ENCODE measurements at regions not wholly inside any gene's neighbourhood (a gene's known extent, or its start where the extent isn't known, plus 50 kb on each side); places are given as distances from the start of the nearest gene placed in this dataset.

GRCh38 chr10:62453274-62453673, 79.1 kb downstream of the ZNF365 start:
- H3K27ac ChIP-seq (ENCODE audit: low read depth, low read length) = no peak overlapping the region
- H2AFZ ChIP-seq (ENCODE audit: low read length, unreplicated experiment) = no peak overlapping the region
- H3K4me3 ChIP-seq (ENCODE audit: low read depth, low read length) = no peak overlapping the region
- no peaks in the 10 kb centered on the region for H3K79me2 ChIP-seq (ENCODE audit: control insufficient read depth, insufficient read depth, low read length, unreplicated experiment)
- H3K27me3 ChIP-seq (ENCODE audit: insufficient read depth, low read length) = no peaks in the 10 kb centered on the region
- no peaks in the 10 kb centered on the region for H3K36me3 ChIP-seq (ENCODE audit: insufficient read depth, low read length)
- peaks cover 10% of the 10 kb centered on the region for H3K4me1 ChIP-seq (ENCODE audit: control insufficient read depth, insufficient read depth, low read length, unreplicated experiment)

GRCh38 chr10:62454687-62455397, 80.7 kb downstream of the ZNF365 start:
- no peak overlapping the region for H3K4me3 ChIP-seq (ENCODE audit: low read depth, low read length)
- no peaks in the 10 kb centered on the region for H3K79me2 ChIP-seq (ENCODE audit: control insufficient read depth, insufficient read depth, low read length, unreplicated experiment)
- no peak overlapping the region for H3K27ac ChIP-seq (ENCODE audit: low read depth, low read length)
- no peak overlapping the region for H2AFZ ChIP-seq (ENCODE audit: low read length, unreplicated experiment)
- H3K4me1 ChIP-seq (ENCODE audit: control insufficient read depth, insufficient read depth, low read length, unreplicated experiment) = peaks cover 15% of the 10 kb centered on the region
- no peaks in the 10 kb centered on the region for H3K36me3 ChIP-seq (ENCODE audit: insufficient read depth, low read length)
- H3K27me3 ChIP-seq (ENCODE audit: insufficient read depth, low read length) = no peaks in the 10 kb centered on the region

DNA sequence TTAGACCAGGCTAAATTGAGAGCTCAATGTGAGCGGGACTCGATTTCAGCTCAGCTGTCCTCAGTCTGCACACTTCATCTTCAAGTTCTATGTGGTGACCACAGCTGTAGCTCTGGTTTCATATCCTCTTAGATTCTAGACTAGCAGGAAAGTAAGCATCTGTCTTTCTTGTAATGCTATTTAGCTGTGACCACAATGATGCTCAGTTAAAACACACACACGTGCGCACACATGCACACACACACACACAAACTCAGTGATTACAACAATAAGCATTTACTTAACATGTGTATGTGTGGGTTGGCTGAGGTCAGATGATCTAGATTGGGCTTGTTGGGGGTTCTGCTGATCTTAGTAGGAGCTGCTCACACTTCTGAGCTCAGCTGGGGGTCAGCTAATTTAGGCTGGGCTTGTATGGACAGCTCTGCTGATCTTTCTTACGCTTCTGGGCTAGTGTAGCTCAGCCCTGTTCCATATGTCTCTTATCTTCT, 82.5 kb downstream of the ZNF365 start:
- H3K27ac ChIP-seq (ENCODE audit: low read depth, low read length) = no peak overlapping the region
- no peaks in the 10 kb centered on the region for H3K36me3 ChIP-seq (ENCODE audit: insufficient read depth, low read length)
- peaks cover 15% of the 10 kb centered on the region for H3K4me1 ChIP-seq (ENCODE audit: control insufficient read depth, insufficient read depth, low read length, unreplicated experiment)
- H3K27me3 ChIP-seq (ENCODE audit: insufficient read depth, low read length) = no peaks in the 10 kb centered on the region
- no peak overlapping the region for H2AFZ ChIP-seq (ENCODE audit: low read length, unreplicated experiment)
- H3K4me3 ChIP-seq (ENCODE audit: low read depth, low read length) = no peak overlapping the region
- no peaks in the 10 kb centered on the region for H3K79me2 ChIP-seq (ENCODE audit: control insufficient read depth, insufficient read depth, low read length, unreplicated experiment)

DNA sequence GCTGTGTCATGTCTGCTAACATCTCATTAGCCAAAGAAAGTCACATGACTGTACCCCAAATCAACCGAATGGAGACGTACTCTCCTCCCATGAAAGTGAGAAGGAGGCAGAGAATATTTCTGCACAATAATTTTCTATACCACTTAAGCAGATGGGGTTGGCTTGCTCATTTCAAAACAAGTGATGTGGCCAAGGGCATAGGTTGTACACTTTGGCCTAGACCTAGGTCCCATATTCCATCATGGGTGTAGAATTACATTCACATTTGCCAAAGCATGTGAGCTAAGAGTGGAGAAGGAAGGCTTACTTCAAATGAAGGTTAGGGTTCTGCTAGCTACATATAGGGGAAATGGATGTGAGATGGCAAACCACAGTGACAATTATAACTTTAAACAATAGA, 83.0 kb downstream of the ZNF365 start:
- no peak overlapping the region for H3K4me3 ChIP-seq (ENCODE audit: low read depth, low read length)
- H3K36me3 ChIP-seq (ENCODE audit: insufficient read depth, low read length) = no peaks in the 10 kb centered on the region
- no peaks in the 10 kb centered on the region for H3K79me2 ChIP-seq (ENCODE audit: control insufficient read depth, insufficient read depth, low read length, unreplicated experiment)
- no peaks in the 10 kb centered on the region for H3K27me3 ChIP-seq (ENCODE audit: insufficient read depth, low read length)
- no peak overlapping the region for H3K27ac ChIP-seq (ENCODE audit: low read depth, low read length)
- H2AFZ ChIP-seq (ENCODE audit: low read length, unreplicated experiment) = no peak overlapping the region
- peaks cover 15% of the 10 kb centered on the region for H3K4me1 ChIP-seq (ENCODE audit: control insufficient read depth, insufficient read depth, low read length, unreplicated experiment)

DNA sequence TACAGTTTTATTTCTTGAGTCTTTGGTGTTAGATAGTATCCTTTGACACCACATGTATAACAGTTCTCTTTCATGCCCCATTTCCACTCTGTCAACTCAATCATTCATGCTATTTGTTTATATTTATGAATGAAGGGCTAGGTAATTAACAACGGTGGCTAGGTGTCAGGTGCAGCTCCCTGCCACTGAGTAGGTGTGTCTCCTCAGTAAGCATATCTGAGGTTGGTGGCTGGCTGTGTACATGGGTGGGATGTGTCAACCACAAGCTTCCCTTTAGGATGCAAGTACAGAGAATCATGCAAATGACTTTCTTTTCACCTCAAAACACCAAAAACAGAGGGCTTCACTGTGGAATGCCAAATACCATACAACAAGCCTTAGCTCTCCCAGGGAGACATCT, 83.4 kb downstream of the ZNF365 start:
- Histone ChIP-seq H2AFZ (ENCODE audit: low read length, unreplicated experiment) (no peak overlapping the region), H3K4me1 (ENCODE audit: control insufficient read depth, insufficient read depth, low read length, unreplicated experiment) (peaks cover 15% of the 10 kb centered on the region), H3K27me3 (ENCODE audit: insufficient read depth, low read length) (no peaks in the 10 kb centered on the region), H3K36me3 (ENCODE audit: insufficient read depth, low read length) (no peaks in the 10 kb centered on the region), H3K4me3 (ENCODE audit: low read depth, low read length) (no peak overlapping the region), H3K79me2 (ENCODE audit: control insufficient read depth, insufficient read depth, low read length, unreplicated experiment) (no peaks in the 10 kb centered on the region), H3K27ac (ENCODE audit: low read depth, low read length) (no peak overlapping the region)

GRCh38 chr10:62459072-62459471, 84.9 kb downstream of the ZNF365 start:
- Histone ChIP-seq H3K4me3 (ENCODE audit: low read depth, low read length) (no peak overlapping the region), H2AFZ (ENCODE audit: low read length, unreplicated experiment) (no peak overlapping the region), H3K4me1 (ENCODE audit: control insufficient read depth, insufficient read depth, low read length, unreplicated experiment) (peaks cover 15% of the 10 kb centered on the region), H3K79me2 (ENCODE audit: control insufficient read depth, insufficient read depth, low read length, unreplicated experiment) (no peaks in the 10 kb centered on the region), H3K36me3 (ENCODE audit: insufficient read depth, low read length) (no peaks in the 10 kb centered on the region), H3K27me3 (ENCODE audit: insufficient read depth, low read length) (no peaks in the 10 kb centered on the region), H3K27ac (ENCODE audit: low read depth, low read length) (no peak overlapping the region)

- no peak overlapping the region for H3K4me3 ChIP-seq (ENCODE audit: low read depth, low read length)
- no peak overlapping the region for H3K27ac ChIP-seq (ENCODE audit: low read depth, low read length)
- H3K79me2 ChIP-seq (ENCODE audit: control insufficient read depth, insufficient read depth, low read length, unreplicated experiment) = no peaks in the 10 kb centered on the region
- H3K27me3 ChIP-seq (ENCODE audit: insufficient read depth, low read length) = no peaks in the 10 kb centered on the region
- H3K4me1 ChIP-seq (ENCODE audit: control insufficient read depth, insufficient read depth, low read length, unreplicated experiment) = peaks cover 13% of the 10 kb centered on the region
- H2AFZ ChIP-seq (ENCODE audit: low read length, unreplicated experiment) = no peak overlapping the region
- H3K36me3 ChIP-seq (ENCODE audit: insufficient read depth, low read length) = no peaks in the 10 kb centered on the region
Measured at GRCh38 chr10:62459500-62459899, 85.3 kb downstream of the ZNF365 start.

GRCh38 chr10:62460393-62460792, 86.2 kb downstream of the ZNF365 start:
- Histone ChIP-seq H2AFZ (ENCODE audit: low read length, unreplicated experiment) (no peak overlapping the region), H3K4me3 (ENCODE audit: low read depth, low read length) (no peak overlapping the region), H3K27me3 (ENCODE audit: insufficient read depth, low read length) (no peaks in the 10 kb centered on the region), H3K4me1 (ENCODE audit: control insufficient read depth, insufficient read depth, low read length, unreplicated experiment) (peaks cover 5% of the 10 kb centered on the region), H3K27ac (ENCODE audit: low read depth, low read length) (no peak overlapping the region), H3K79me2 (ENCODE audit: control insufficient read depth, insufficient read depth, low read length, unreplicated experiment) (no peaks in the 10 kb centered on the region), H3K36me3 (ENCODE audit: insufficient read depth, low read length) (no peaks in the 10 kb centered on the region)

DNA sequence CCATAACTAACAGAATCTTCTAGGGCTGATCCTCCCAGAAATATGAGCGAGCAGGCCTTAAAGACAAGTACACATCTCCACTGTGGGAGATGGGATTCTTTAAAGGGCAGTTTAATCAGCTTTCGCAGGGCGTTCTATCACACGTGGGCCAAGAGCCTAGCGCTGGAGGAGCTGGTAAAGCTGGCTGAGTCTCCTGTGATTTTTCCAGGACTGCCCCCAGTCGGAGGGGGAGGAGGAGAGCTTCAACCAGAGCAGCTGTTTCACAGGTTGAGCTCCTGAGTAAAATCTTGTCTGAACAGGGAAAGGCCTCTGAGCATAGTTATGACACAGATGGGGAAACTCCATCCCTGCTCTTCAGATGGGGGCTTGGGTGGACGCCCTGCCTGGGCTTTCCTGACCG, 87.0 kb downstream of the ZNF365 start:
- Histone ChIP-seq H3K79me2 (ENCODE audit: control insufficient read depth, insufficient read depth, low read length, unreplicated experiment) (no peaks in the 10 kb centered on the region), H3K27ac (ENCODE audit: low read depth, low read length) (no peak overlapping the region), H3K4me3 (ENCODE audit: low read depth, low read length) (no peak overlapping the region), H2AFZ (ENCODE audit: low read length, unreplicated experiment) (no peak overlapping the region), H3K36me3 (ENCODE audit: insufficient read depth, low read length) (no peaks in the 10 kb centered on the region), H3K27me3 (ENCODE audit: insufficient read depth, low read length) (no peaks in the 10 kb centered on the region), H3K4me1 (ENCODE audit: control insufficient read depth, insufficient read depth, low read length, unreplicated experiment) (peaks cover 5% of the 10 kb centered on the region)

GRCh38 chr10:62462461-62462860, 88.3 kb downstream of the ZNF365 start:
- no peak overlapping the region for H3K4me3 ChIP-seq (ENCODE audit: low read depth, low read length)
- no peak overlapping the region for H2AFZ ChIP-seq (ENCODE audit: low read length, unreplicated experiment)
- no peak overlapping the region for H3K27ac ChIP-seq (ENCODE audit: low read depth, low read length)
- no peaks in the 10 kb centered on the region for H3K79me2 ChIP-seq (ENCODE audit: control insufficient read depth, insufficient read depth, low read length, unreplicated experiment)
- H3K36me3 ChIP-seq (ENCODE audit: insufficient read depth, low read length) = no peaks in the 10 kb centered on the region
- no peaks in the 10 kb centered on the region for H3K27me3 ChIP-seq (ENCODE audit: insufficient read depth, low read length)
- H3K4me1 ChIP-seq (ENCODE audit: control insufficient read depth, insufficient read depth, low read length, unreplicated experiment) = peaks cover 5% of the 10 kb centered on the region

- H3K4me1 ChIP-seq (ENCODE audit: control insufficient read depth, insufficient read depth, low read length, unreplicated experiment) = peaks cover 5% of the 10 kb centered on the region
- no peak overlapping the region for H2AFZ ChIP-seq (ENCODE audit: low read length, unreplicated experiment)
- H3K27ac ChIP-seq (ENCODE audit: low read depth, low read length) = no peak overlapping the region
- H3K36me3 ChIP-seq (ENCODE audit: insufficient read depth, low read length) = no peaks in the 10 kb centered on the region
- no peaks in the 10 kb centered on the region for H3K27me3 ChIP-seq (ENCODE audit: insufficient read depth, low read length)
- no peaks in the 10 kb centered on the region for H3K79me2 ChIP-seq (ENCODE audit: control insufficient read depth, insufficient read depth, low read length, unreplicated experiment)
- no peak overlapping the region for H3K4me3 ChIP-seq (ENCODE audit: low read depth, low read length)
Measured at GRCh38 chr10:62463364-62463763, 89.2 kb downstream of the ZNF365 start.

All from ACC112 (cell line).